ENCODE measurements at regions not wholly inside any gene's neighbourhood (a gene's known extent, or its start where the extent isn't known, plus 50 kb on each side); places are given as distances from the start of the nearest gene placed in this dataset.
"Not testable (repeated sequence)": the region's sequence is repeated elsewhere in the genome, so short reads cannot be mapped to it uniquely, and the experiment has no call there.

GRCh38 chr16:21533474-21533873, 65.9 kb upstream of the METTL9 start:
- POLR2A ChIA-PET; CTCF ChIA-PET; H3K9me3 ChIP-seq (ENCODE audit: control insufficient read depth, insufficient read depth, low read length); H3K4me3 ChIP-seq (ENCODE audit: low read depth, low read length); H3K27me3 ChIP-seq (ENCODE audit: control insufficient read depth, insufficient read depth, low read length); DNase-seq (ENCODE audit: low read depth, low spot score); H3K27ac ChIP-seq (ENCODE audit: low read depth, low read length): not testable (repeated sequence)

GRCh38 chr16:21534561-21534960, 64.8 kb upstream of the METTL9 start:
- H3K9me3 ChIP-seq (ENCODE audit: control insufficient read depth, insufficient read depth, low read length); CTCF ChIA-PET; H3K4me3 ChIP-seq (ENCODE audit: low read depth, low read length); DNase-seq (ENCODE audit: low read depth, low spot score); H3K27ac ChIP-seq (ENCODE audit: low read depth, low read length); H3K27me3 ChIP-seq (ENCODE audit: control insufficient read depth, insufficient read depth, low read length); POLR2A ChIA-PET: not testable (repeated sequence)

- DNase-seq (ENCODE audit: low read depth, low spot score); H3K4me3 ChIP-seq (ENCODE audit: low read depth, low read length); H3K27me3 ChIP-seq (ENCODE audit: control insufficient read depth, insufficient read depth, low read length); POLR2A ChIA-PET; CTCF ChIA-PET; H3K9me3 ChIP-seq (ENCODE audit: control insufficient read depth, insufficient read depth, low read length); H3K27ac ChIP-seq (ENCODE audit: low read depth, low read length): not testable (repeated sequence)
These were observed 64.2 kb upstream of the METTL9 start for GRCh38 chr16:21535201-21535600.

- H3K4me3 ChIP-seq (ENCODE audit: low read depth, low read length); H3K27me3 ChIP-seq (ENCODE audit: control insufficient read depth, insufficient read depth, low read length); H3K9me3 ChIP-seq (ENCODE audit: control insufficient read depth, insufficient read depth, low read length); POLR2A ChIA-PET; DNase-seq (ENCODE audit: low read depth, low spot score); H3K27ac ChIP-seq (ENCODE audit: low read depth, low read length); CTCF ChIA-PET: not testable (repeated sequence)
These were observed 62.6 kb upstream of the METTL9 start for GRCh38 chr16:21536740-21537139.

- H3K9me3 ChIP-seq (ENCODE audit: control insufficient read depth, insufficient read depth, low read length); H3K27me3 ChIP-seq (ENCODE audit: control insufficient read depth, insufficient read depth, low read length); CTCF ChIA-PET; DNase-seq (ENCODE audit: low read depth, low spot score); POLR2A ChIA-PET; H3K4me3 ChIP-seq (ENCODE audit: low read depth, low read length); H3K27ac ChIP-seq (ENCODE audit: low read depth, low read length): not testable (repeated sequence)
These were observed 61.8 kb upstream of the METTL9 start for GRCh38 chr16:21537598-21537997.

GRCh38 chr16:21539107-21539618, 60.2 kb upstream of the METTL9 start:
- CTCF ChIA-PET = not testable (repeated sequence)

GRCh38 chr16:21540770-21541433, 58.5 kb upstream of the METTL9 start:
- DNase-seq (ENCODE audit: low read depth, low spot score); POLR2A ChIA-PET; H3K27ac ChIP-seq (ENCODE audit: low read depth, low read length); H3K4me3 ChIP-seq (ENCODE audit: low read depth, low read length); H3K27me3 ChIP-seq (ENCODE audit: control insufficient read depth, insufficient read depth, low read length); H3K9me3 ChIP-seq (ENCODE audit: control insufficient read depth, insufficient read depth, low read length): not testable (repeated sequence)
- CTCF ChIA-PET = interaction anchor here (0.7 kb wide), 1 partner anchor 99 kb away, joined by 5 read pairs; no protein-coding TSS in a partner anchor

More at GRCh38 chr16:21539107-21539618, 60.2 kb upstream of the METTL9 start:
- H3K27ac ChIP-seq (ENCODE audit: low read depth, low read length); DNase-seq (ENCODE audit: low read depth, low spot score); POLR2A ChIA-PET; H3K27me3 ChIP-seq (ENCODE audit: control insufficient read depth, insufficient read depth, low read length); H3K9me3 ChIP-seq (ENCODE audit: control insufficient read depth, insufficient read depth, low read length); H3K4me3 ChIP-seq (ENCODE audit: low read depth, low read length): not testable (repeated sequence)

GRCh38 chr16:21541611-21542051, 57.7 kb upstream of the METTL9 start:
- DNase-seq (ENCODE audit: low read depth, low spot score); POLR2A ChIA-PET; H3K4me3 ChIP-seq (ENCODE audit: low read depth, low read length); CTCF ChIA-PET; H3K27ac ChIP-seq (ENCODE audit: low read depth, low read length); H3K27me3 ChIP-seq (ENCODE audit: control insufficient read depth, insufficient read depth, low read length); H3K9me3 ChIP-seq (ENCODE audit: control insufficient read depth, insufficient read depth, low read length): not testable (repeated sequence)

- CTCF ChIA-PET; H3K9me3 ChIP-seq (ENCODE audit: control insufficient read depth, insufficient read depth, low read length); H3K27ac ChIP-seq (ENCODE audit: low read depth, low read length); H3K27me3 ChIP-seq (ENCODE audit: control insufficient read depth, insufficient read depth, low read length); H3K4me3 ChIP-seq (ENCODE audit: low read depth, low read length); DNase-seq (ENCODE audit: low read depth, low spot score); POLR2A ChIA-PET: not testable (repeated sequence)
These were observed 57.3 kb upstream of the METTL9 start for GRCh38 chr16:21542075-21542474.

- H3K9me3 ChIP-seq (ENCODE audit: control insufficient read depth, insufficient read depth, low read length); DNase-seq (ENCODE audit: low read depth, low spot score); CTCF ChIA-PET; POLR2A ChIA-PET; H3K4me3 ChIP-seq (ENCODE audit: low read depth, low read length); H3K27ac ChIP-seq (ENCODE audit: low read depth, low read length); H3K27me3 ChIP-seq (ENCODE audit: control insufficient read depth, insufficient read depth, low read length): not testable (repeated sequence)
These were observed 56.8 kb upstream of the METTL9 start for GRCh38 chr16:21542491-21543124.

- H3K27ac ChIP-seq (ENCODE audit: low read depth, low read length); H3K9me3 ChIP-seq (ENCODE audit: control insufficient read depth, insufficient read depth, low read length); H3K27me3 ChIP-seq (ENCODE audit: control insufficient read depth, insufficient read depth, low read length); H3K4me3 ChIP-seq (ENCODE audit: low read depth, low read length); POLR2A ChIA-PET; CTCF ChIA-PET; DNase-seq (ENCODE audit: low read depth, low spot score): not testable (repeated sequence)
These were observed 56.1 kb upstream of the METTL9 start for GRCh38 chr16:21543151-21543836.

- POLR2A ChIA-PET; H3K27ac ChIP-seq (ENCODE audit: low read depth, low read length); H3K4me3 ChIP-seq (ENCODE audit: low read depth, low read length); DNase-seq (ENCODE audit: low read depth, low spot score); H3K27me3 ChIP-seq (ENCODE audit: control insufficient read depth, insufficient read depth, low read length); H3K9me3 ChIP-seq (ENCODE audit: control insufficient read depth, insufficient read depth, low read length); CTCF ChIA-PET: not testable (repeated sequence)
These were observed 53.6 kb upstream of the METTL9 start for GRCh38 chr16:21545664-21546326.

Data from AG04450 (cell line).